Esophagus (tissue), 2 donors: ENCODE measurements at regions not wholly inside any gene's neighbourhood (a gene's known extent, or its start where the extent isn't known, plus 50 kb on each side); places are given as distances from the start of the nearest gene placed in this dataset.
"Not testable (repeated sequence)": the region's sequence is repeated elsewhere in the genome, so short reads cannot be mapped to it uniquely, and the experiment has no call there.

ENCODE experiments used
- H3K27ac ChIP-seq, 2 donors: one replicate each; pipeline ENCODE4 v1.5.1; 2013; ENCODE audit warnings: low read depth in 2 of 2, mild to moderate bottlenecking in 2 of 2, inconsistent platforms in 1 of 2, low read length in 1 of 2, moderate library complexity in 1 of 2
- H3K27me3 ChIP-seq, 2 donors: one replicate each; pipeline ENCODE4 v1.6.1; 2013; ENCODE audit warnings: low read length in 2 of 2, control low read depth in 1 of 2, mild to moderate bottlenecking in 1 of 2; ENCODE audit not compliant: insufficient read depth in 2 of 2, control insufficient read depth in 1 of 2
- H3K36me3 ChIP-seq, 2 donors: one replicate each; pipeline ENCODE4 v1.6.1; 2013; ENCODE audit warnings: low read length in 1 of 2; ENCODE audit not compliant: control insufficient read depth in 2 of 2, insufficient read depth in 2 of 2
- H3K4me1 ChIP-seq, 2 donors: one replicate each; pipeline ENCODE4 v1.6.1; 2013; ENCODE audit warnings: low read length in 1 of 2; ENCODE audit not compliant: control insufficient read depth in 2 of 2, insufficient read depth in 2 of 2
- H3K4me3 ChIP-seq, 2 donors: one replicate each; pipeline ENCODE4 v1.5.1; 2013; ENCODE audit warnings: low read length in 2 of 2, mild to moderate bottlenecking in 2 of 2, low read depth in 1 of 2, moderate library complexity in 1 of 2
- H3K9me3 ChIP-seq, 2 donors: one replicate each; pipeline ENCODE4 v1.6.1; 2013; ENCODE audit warnings: mild to moderate bottlenecking in 2 of 2, low read depth in 1 of 2, low read length in 1 of 2, moderate library complexity in 1 of 2; ENCODE audit not compliant: control insufficient read depth in 2 of 2, insufficient read depth in 1 of 2
- WGBS, 2 donors: extraction: QIAGEN DNeasy Blood & Tissue Kit; methylation state at CpG; one replicate each; pipeline ENCODE4 v1.1.7; 2013; 5-methylcytosine and 5-hydroxymethylcytosine counted together
- donor health status: healthy with polysubstance abuse.
- donor health status: Bipolar disorder and iron deficiency.

GRCh38 chr1:93763704-93764365, 82.2 kb upstream of the BCAR3 start:
- peaks cover 0 to 3% of the 10 kb centered on the region in 2 donors for H3K4me1 ChIP-seq

GRCh38 chr1:93758842-93759515, 77.3 kb upstream of the BCAR3 start:
- no peak overlapping the region for H3K4me3 ChIP-seq
- WGBS, 2 donors = 65 to 77% methylated on average over 7 of the region's 7 CpGs
- H3K27ac ChIP-seq = no peak overlapping the region

More at GRCh38 chr1:93763704-93764365, 82.2 kb upstream of the BCAR3 start:
- WGBS, 2 donors = 94 to 95% methylated on average over 5 of the region's 5 CpGs
- Histone ChIP-seq H3K36me3 (no peaks in the 10 kb centered on the region), H3K27ac (no peak overlapping the region), H3K27me3 (no peaks in the 10 kb centered on the region), H3K9me3 (no peaks in the 10 kb centered on the region), H3K4me3 (no peak overlapping the region)

GRCh38 chr1:93757256-93758036, 75.8 kb upstream of the BCAR3 start:
- Histone ChIP-seq H3K27ac (no peak overlapping the region), H3K27me3 (no peaks in the 10 kb centered on the region), H3K4me3 (no peak overlapping the region), H3K9me3 (no peaks in the 10 kb centered on the region), H3K4me1 (no peaks in the 10 kb centered on the region), H3K36me3 (no peaks in the 10 kb centered on the region)
- 95% methylated on average over 8 of the region's 8 CpGs for WGBS, 2 donors

More at GRCh38 chr1:93758842-93759515, 77.3 kb upstream of the BCAR3 start:
- Histone ChIP-seq H3K4me1 (no peaks in the 10 kb centered on the region), H3K27me3 (no peaks in the 10 kb centered on the region), H3K36me3 (no peaks in the 10 kb centered on the region), H3K9me3 (no peaks in the 10 kb centered on the region)

- no peaks in the 10 kb centered on the region for H3K36me3 ChIP-seq
- H3K27me3 ChIP-seq = no peaks in the 10 kb centered on the region
- H3K4me3 ChIP-seq = no peak overlapping the region
- peaks cover 0 to 1% of the 10 kb centered on the region in 2 donors for H3K4me1 ChIP-seq
- no peak overlapping the region for H3K27ac ChIP-seq
- no peaks in the 10 kb centered on the region for H3K9me3 ChIP-seq
These were observed 75.0 kb upstream of the BCAR3 start for GRCh38 chr1:93756657-93757056.

GRCh38 chr1:93755251-93755715, 73.6 kb upstream of the BCAR3 start:
- H3K9me3 ChIP-seq, H3K27me3 ChIP-seq, H3K4me3 ChIP-seq, H3K4me1 ChIP-seq, H3K27ac ChIP-seq, H3K36me3 ChIP-seq: not testable (repeated sequence)

GRCh38 chr1:93753791-93754763, 72.4 kb upstream of the BCAR3 start:
- Histone ChIP-seq H3K9me3 (no peaks in the 10 kb centered on the region), H3K4me3 (no peak overlapping the region), H3K27me3 (no peaks in the 10 kb centered on the region), H3K4me1 (peaks cover 0 to 8% of the 10 kb centered on the region in 2 donors), H3K36me3 (no peaks in the 10 kb centered on the region), H3K27ac (no peak overlapping the region)
- WGBS, 2 donors = 50 to 67% methylated on average over 6 of the region's 6 CpGs

GRCh38 chr1:93751377-93752250, 70.0 kb upstream of the BCAR3 start:
- Histone ChIP-seq H3K4me3 (no peak overlapping the region), H3K9me3 (peaks cover 0 to 4% of the 10 kb centered on the region in 2 donors), H3K27ac (no peak overlapping the region), H3K27me3 (no peaks in the 10 kb centered on the region), H3K36me3 (no peaks in the 10 kb centered on the region), H3K4me1 (peaks cover 0 to 8% of the 10 kb centered on the region in 2 donors)
- 52 to 76% methylated on average over 6 of the region's 6 CpGs for WGBS, 2 donors

- no peak overlapping the region for H3K4me3 ChIP-seq
- H3K27ac ChIP-seq = no peak overlapping the region
- H3K9me3 ChIP-seq = peaks cover 0 to 4% of the 10 kb centered on the region in 2 donors
- H3K36me3 ChIP-seq = no peaks in the 10 kb centered on the region
- 65% methylated on average over 6 of the region's 6 CpGs for WGBS, 2 donors
- H3K4me1 ChIP-seq = peaks cover 0 to 8% of the 10 kb centered on the region in 2 donors
- H3K27me3 ChIP-seq = no peaks in the 10 kb centered on the region
These were observed 69.3 kb upstream of the BCAR3 start for GRCh38 chr1:93750955-93751354.
